LNCAP (cell line): ENCODE measurements at regions not wholly inside any gene's neighbourhood (a gene's known extent, or its start where the extent isn't known, plus 50 kb on each side); places are given as distances from the start of the nearest gene placed in this dataset.
A peak's percentile ranks its signal among the peaks of the same experiment; 100 is the strongest.

Source experiments
- CTCF ChIP-seq: fragments of 450-650 bp; IDR thresholded peaks from 2 replicates; pipeline ENCODE4 v1.5.1; 2017; ENCODE audit warnings: mild to moderate bottlenecking

DNA sequence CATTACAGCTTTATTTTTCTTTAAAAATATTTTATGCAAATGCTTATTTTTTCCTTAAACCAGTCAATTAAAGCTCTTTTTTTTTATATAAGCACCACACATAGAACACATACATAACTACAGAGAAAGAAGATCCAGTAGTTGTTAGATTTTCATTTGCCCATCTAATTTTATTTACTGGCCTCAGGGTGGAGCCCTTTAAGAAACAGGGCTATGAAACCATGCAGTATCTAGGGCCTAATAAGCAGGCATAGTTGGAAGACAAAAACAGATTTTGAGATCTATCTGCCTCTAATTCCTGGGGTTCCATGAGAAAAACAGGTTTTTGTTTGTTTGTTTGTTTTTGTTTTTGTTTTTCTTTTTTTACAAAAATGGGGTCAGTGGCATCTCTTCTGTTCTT is 120.6 kb downstream of the BCHE start:
- 0 out of 2 replicates have a peak, but pooled peaks have one; percentile 13 for TF ChIP-seq CTCF

- TF ChIP-seq CTCF, result no peak
Measured at GRCh38 chr3:165713479-165713878, 123.7 kb downstream of the BCHE start.

GRCh38 chr3:165712382-165712781 is 124.8 kb downstream of the BCHE start:
- TF ChIP-seq CTCF, result no peak

- no peak for TF ChIP-seq CTCF
Measured at GRCh38 chr3:165697910-165698309, 139.3 kb downstream of the BCHE start.

GRCh38 chr3:165696496-165696895 is 140.7 kb downstream of the BCHE start:
- no peak for TF ChIP-seq CTCF

- no peak for TF ChIP-seq CTCF
Measured at GRCh38 chr3:165683947-165684346, 153.3 kb downstream of the BCHE start.

DNA sequence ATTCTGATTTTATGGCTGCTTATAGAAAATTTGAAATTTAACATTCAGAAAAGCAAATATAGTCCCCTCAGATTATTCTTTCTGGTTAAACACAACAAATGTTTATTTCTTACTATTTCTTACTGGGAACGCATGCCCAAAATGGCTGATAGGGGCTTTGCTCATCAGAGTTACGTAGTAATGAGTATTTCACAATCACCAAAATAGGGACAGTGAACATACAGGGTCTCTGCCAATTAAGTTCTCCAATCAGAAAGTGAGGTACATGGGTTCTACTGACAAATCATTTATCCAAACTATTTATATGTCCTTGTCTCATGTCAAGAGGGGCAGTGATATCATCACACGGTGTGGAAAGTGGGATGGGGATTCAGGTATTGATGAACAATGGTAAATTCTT is 154.5 kb downstream of the BCHE start:
- no peak for TF ChIP-seq CTCF

- TF ChIP-seq CTCF, result no peak
Measured at GRCh38 chr3:165669967-165670366, 167.3 kb downstream of the BCHE start.
